Trophoblast cell (in vitro differentiated cells and primary cell): ENCODE measurements at regions not wholly inside any gene's neighbourhood (a gene's known extent, or its start where the extent isn't known, plus 50 kb on each side); places are given as distances from the start of the nearest gene placed in this dataset.

Experiments used
- DNase-seq, 2 donors: peaks; one replicate each; pipeline ENCODE4 v3.0.0-alpha.2; 2016
- H2AFZ ChIP-seq: 2 replicates; pipeline ENCODE4 v1.6.1; 2013; ENCODE audit warnings: low read length, moderate library complexity, mild to moderate bottlenecking; ENCODE audit not compliant: insufficient read depth, poor library complexity
- H2AK5ac ChIP-seq: 2 replicates; pipeline ENCODE4 v1.6.1; 2013; ENCODE audit warnings: mild to moderate bottlenecking, low read length
- H2BK120ac ChIP-seq: 2 replicates; pipeline ENCODE4 v1.6.1; 2013; ENCODE audit warnings: low read length, mild to moderate bottlenecking, moderate library complexity; ENCODE audit not compliant: insufficient read depth, poor library complexity
- H2BK12ac ChIP-seq: 2 replicates; pipeline ENCODE4 v1.6.1; 2013; ENCODE audit warnings: mild to moderate bottlenecking, low read length, moderate library complexity
- H2BK5ac ChIP-seq: 2 replicates; pipeline ENCODE4 v1.6.1; 2013; ENCODE audit warnings: low read length, low read depth, moderate library complexity, mild to moderate bottlenecking; ENCODE audit not compliant: poor library complexity
- H3K14ac ChIP-seq: 2 replicates; pipeline ENCODE4 v1.6.1; 2013; ENCODE audit warnings: mild to moderate bottlenecking, low read length
- H3K18ac ChIP-seq: 2 replicates; pipeline ENCODE4 v1.6.1; 2013; ENCODE audit warnings: mild to moderate bottlenecking, low read length
- H3K23ac ChIP-seq: 2 replicates; pipeline ENCODE4 v1.6.1; 2013; ENCODE audit warnings: low read length
- H3K27ac ChIP-seq: 2 replicates; pipeline ENCODE4 v1.5.1; 2013; ENCODE audit warnings: low read depth, mild to moderate bottlenecking, inconsistent platforms, low read length, moderate library complexity
- H3K27me3 ChIP-seq: 2 replicates; pipeline ENCODE4 v1.6.1; 2013; ENCODE audit warnings: inconsistent platforms, mild to moderate bottlenecking, low read length, moderate library complexity; ENCODE audit not compliant: insufficient read depth
- H3K36me3 ChIP-seq, 2 experiments: 1 replicate in 1 of 2; 2 replicates in 1 of 2; pipeline ENCODE4 v1.6.1; 2013; ENCODE audit warnings: low read length in 2 of 2, mild to moderate bottlenecking in 2 of 2, moderate library complexity in 1 of 2; ENCODE audit not compliant: insufficient read depth in 2 of 2, control insufficient read depth in 1 of 2
- H3K4ac ChIP-seq: 2 replicates; pipeline ENCODE4 v1.6.1; 2013; ENCODE audit warnings: low read depth, mild to moderate bottlenecking, low read length, moderate library complexity
- H3K4me1 ChIP-seq, 2 experiments: 1 replicate in 1 of 2; 2 replicates in 1 of 2; pipeline ENCODE4 v1.6.1; 2013; ENCODE audit warnings: low read length in 2 of 2, mild to moderate bottlenecking in 2 of 2, moderate library complexity in 1 of 2; ENCODE audit not compliant: insufficient read depth in 2 of 2, control insufficient read depth in 1 of 2
- H3K4me2 ChIP-seq: 2 replicates; pipeline ENCODE4 v1.6.1; 2013; ENCODE audit warnings: inconsistent platforms, mild to moderate bottlenecking, low read length, moderate library complexity
- H3K4me3 ChIP-seq: 2 replicates; pipeline ENCODE4 v1.5.1; 2013; ENCODE audit warnings: mild to moderate bottlenecking, low read depth, low read length, inconsistent platforms
- H3K79me1 ChIP-seq: one replicate; pipeline ENCODE4 v1.6.1; 2013; ENCODE audit warnings: low read length
- H3K79me2 ChIP-seq: 2 replicates; pipeline ENCODE4 v1.6.1; 2013; ENCODE audit warnings: low read length, mild to moderate bottlenecking; ENCODE audit not compliant: control insufficient read depth, insufficient read depth, poor library complexity
- H3K9ac ChIP-seq: 2 replicates; pipeline ENCODE4 v1.6.1; 2013; ENCODE audit warnings: mild to moderate bottlenecking, low read length
- H3K9me3 ChIP-seq: 2 replicates; pipeline ENCODE4 v1.6.1; 2013; ENCODE audit warnings: low read depth, mild to moderate bottlenecking, control low read depth, inconsistent platforms, low read length; ENCODE audit not compliant: insufficient read depth
- H4K12ac ChIP-seq: 2 replicates; pipeline ENCODE4 v1.6.1; 2013; ENCODE audit warnings: low read depth, mild to moderate bottlenecking, low read length, moderate library complexity
- H4K8ac ChIP-seq: 2 replicates; pipeline ENCODE4 v1.6.1; 2013; ENCODE audit warnings: low read depth, mild to moderate bottlenecking, low read length, moderate library complexity
- H4K91ac ChIP-seq: one replicate; pipeline ENCODE4 v1.6.1; 2013; ENCODE audit warnings: low read depth, mild to moderate bottlenecking, low read length, moderate library complexity
- WGBS: extraction: QIAGEN DNeasy Blood & Tissue Kit; methylation state at CpG from one replicate; pipeline ENCODE4 v1.1.7; 2013; ENCODE audit warnings: missing lambda C conversion rate; ENCODE audit not compliant: insufficient read length, insufficient coverage; ENCODE audit errors: extremely low coverage; 5-methylcytosine and 5-hydroxymethylcytosine counted together

- no peaks in the 10 kb centered on the region for H3K79me2 ChIP-seq
- no peak overlapping the region for H3K4me2 ChIP-seq
- peak overlapping the region; percentile 3 for H3K4me3 ChIP-seq
- no peak overlapping the region for H4K91ac ChIP-seq
- H2BK120ac ChIP-seq: no peak overlapping the region
- H3K9ac ChIP-seq: no peak overlapping the region
- no peak overlapping the region for H4K12ac ChIP-seq
- H3K23ac ChIP-seq: no peak overlapping the region
- H3K14ac ChIP-seq: no peak overlapping the region
- DNase-seq: peak; percentile 54 to 85
- peaks cover 3% of the 10 kb centered on the region for H3K9me3 ChIP-seq
- H3K36me3 ChIP-seq: no peaks in the 10 kb centered on the region
- H2AFZ ChIP-seq: no peak overlapping the region
- H3K4ac ChIP-seq: no peak overlapping the region
- H2BK12ac ChIP-seq: no peak overlapping the region
- no peaks in the 10 kb centered on the region for H3K4me1 ChIP-seq
- no peak overlapping the region for H4K8ac ChIP-seq
- no peak overlapping the region for H2AK5ac ChIP-seq
- no peak overlapping the region for H2BK5ac ChIP-seq
- no peaks in the 10 kb centered on the region for H3K27me3 ChIP-seq
- H3K27ac ChIP-seq: no peak overlapping the region
- H3K79me1 ChIP-seq: no peaks in the 10 kb centered on the region
- no peak overlapping the region for H3K18ac ChIP-seq
- no CpG with 5 or more reads among the region's 6 CpGs for WGBS
These were observed 159.6 kb upstream of the BACE2 start for GRCh38 chr21:41008351-41008750.

GRCh38 chr21:41008974-41009373 lies 159.0 kb upstream of the BACE2 start:
- Histone ChIP-seq H2BK5ac (no peak overlapping the region), H3K23ac (no peak overlapping the region), H2AFZ (no peak overlapping the region), H3K9me3 (peaks cover 3% of the 10 kb centered on the region), H3K9ac (no peak overlapping the region), H3K79me1 (no peaks in the 10 kb centered on the region), H3K4me2 (no peak overlapping the region), H4K8ac (no peak overlapping the region), H3K4ac (no peak overlapping the region), H4K12ac (no peak overlapping the region), H3K36me3 (no peaks in the 10 kb centered on the region), H2BK12ac (no peak overlapping the region), H3K4me1 (no peaks in the 10 kb centered on the region), H3K79me2 (no peaks in the 10 kb centered on the region), H2AK5ac (no peak overlapping the region), H3K27ac (no peak overlapping the region), H2BK120ac (no peak overlapping the region), H3K27me3 (no peaks in the 10 kb centered on the region), H3K14ac (no peak overlapping the region), H4K91ac (no peak overlapping the region), H3K18ac (no peak overlapping the region), H3K4me3 (no peak overlapping the region)
- DNase-seq: peak in 1 of 2 donors; percentile 7
- no CpG with 5 or more reads among the region's 9 CpGs for WGBS

GRCh38 chr21:41009398-41010100 lies 158.4 kb upstream of the BACE2 start:
- Histone ChIP-seq H3K18ac (no peak overlapping the region), H4K12ac (no peak overlapping the region), H3K14ac (no peak overlapping the region), H3K36me3 (no peaks in the 10 kb centered on the region), H3K4me2 (no peak overlapping the region), H3K4me3 (no peak overlapping the region), H2BK120ac (no peak overlapping the region), H4K91ac (no peak overlapping the region), H3K4ac (no peak overlapping the region), H2AK5ac (no peak overlapping the region), H2BK12ac (no peak overlapping the region), H2BK5ac (no peak overlapping the region), H4K8ac (no peak overlapping the region), H3K79me1 (no peaks in the 10 kb centered on the region), H3K23ac (no peak overlapping the region), H3K79me2 (no peaks in the 10 kb centered on the region), H2AFZ (no peak overlapping the region), H3K27me3 (no peaks in the 10 kb centered on the region), H3K9ac (no peak overlapping the region), H3K27ac (no peak overlapping the region), H3K9me3 (peaks cover 3% of the 10 kb centered on the region), H3K4me1 (no peaks in the 10 kb centered on the region)
- no peak for DNase-seq
- WGBS: no CpG with 5 or more reads among the region's 5 CpGs

- Histone ChIP-seq H3K9me3 (peaks cover 3% of the 10 kb centered on the region), H3K18ac (no peak overlapping the region), H2BK120ac (no peak overlapping the region), H3K4ac (no peak overlapping the region), H3K4me3 (no peak overlapping the region), H3K4me1 (no peaks in the 10 kb centered on the region), H3K79me2 (no peaks in the 10 kb centered on the region), H3K9ac (no peak overlapping the region), H4K8ac (no peak overlapping the region), H4K91ac (no peak overlapping the region), H3K27ac (no peak overlapping the region), H3K14ac (no peak overlapping the region), H3K36me3 (no peaks in the 10 kb centered on the region), H3K4me2 (no peak overlapping the region), H2AK5ac (no peak overlapping the region), H3K27me3 (no peaks in the 10 kb centered on the region), H4K12ac (no peak overlapping the region), H3K23ac (no peak overlapping the region), H2BK5ac (no peak overlapping the region), H3K79me1 (no peaks in the 10 kb centered on the region), H2BK12ac (no peak overlapping the region), H2AFZ (no peak overlapping the region)
- no CpG with 5 or more reads among the region's 6 CpGs for WGBS
- no peak for DNase-seq
These were observed 157.9 kb upstream of the BACE2 start for GRCh38 chr21:41010101-41010435.
